Gastroesophageal sphincter (tissue), 3 donors: ENCODE measurements at regions not wholly inside any gene's neighbourhood (a gene's known extent, or its start where the extent isn't known, plus 50 kb on each side); places are given as distances from the start of the nearest gene placed in this dataset.

ENCODE experiments used
- CTCF ChIP-seq, 4 experiments: fragments of 200-600 bp in 2 of 4; fragments of 450-650 bp in 2 of 4; sonication (generic) in 1 of 4; IDR thresholded peaks; one replicate each; pipeline ENCODE4 v1.5.1; 2017 to 2019; ENCODE audit warnings: antibody characterized with exemption in 4 of 4, mild to moderate bottlenecking in 2 of 4, moderate library complexity in 2 of 4
- EP300 ChIP-seq: sonication (generic); formaldehyde crosslinking; IDR thresholded peaks from one replicate; pipeline ENCODE4 v1.6.1; 2017; ENCODE audit warnings: antibody characterized with exemption, mild to moderate bottlenecking
- POLR2A ChIP-seq, 2 donors: fragments of 450-650 bp; IDR thresholded peaks; one replicate each; pipeline ENCODE4 v1.6.1; 2017; ENCODE audit warnings: antibody characterized with exemption in 2 of 2, mild to moderate bottlenecking in 2 of 2, moderate library complexity in 1 of 2

GRCh38 chr12:130076126-130076525 lies 86.1 kb upstream of the FZD10 start:
- no peak for TF ChIP-seq POLR2A (IDR thresholded peaks at IDR 0.05)
- no peak for TF ChIP-seq EP300
- no peak for TF ChIP-seq CTCF (IDR thresholded peaks at IDR 0.05)
